NCI-H748 treated with DMSO at 0.1 percent for 48 hours (cell line): ENCODE measurements at regions not wholly inside any gene's neighbourhood (a gene's known extent, or its start where the extent isn't known, plus 50 kb on each side); places are given as distances from the start of the nearest gene placed in this dataset.
"Not testable (repeated sequence)": the region's sequence is repeated elsewhere in the genome, so short reads cannot be mapped to it uniquely, and the experiment has no call there.

Source experiments
- DNase-seq: peaks from one replicate; lab custom pipeline; 2025; lab: John Stamatoyannopoulos, UW

DNA sequence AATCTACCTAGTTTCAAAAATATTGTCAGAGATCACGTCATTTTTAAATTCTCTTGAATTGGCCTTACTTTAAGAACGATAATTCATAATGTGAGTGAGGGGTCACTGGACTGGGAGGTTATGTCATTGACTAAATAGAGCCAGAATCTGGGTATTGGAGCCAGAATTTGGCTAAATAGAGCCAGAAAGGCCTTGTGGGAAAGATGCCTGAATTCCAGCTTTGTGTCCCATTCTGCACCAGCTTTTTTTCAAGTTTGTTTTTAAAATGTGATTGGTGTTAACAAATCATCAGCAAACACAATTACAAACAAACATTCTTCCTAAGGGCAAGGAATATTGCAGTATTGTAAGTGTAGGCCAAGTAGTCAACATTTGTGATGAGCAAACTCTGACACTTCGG is 233.2 kb upstream of the PRKCQ start:
- no peak for DNase-seq

DNA sequence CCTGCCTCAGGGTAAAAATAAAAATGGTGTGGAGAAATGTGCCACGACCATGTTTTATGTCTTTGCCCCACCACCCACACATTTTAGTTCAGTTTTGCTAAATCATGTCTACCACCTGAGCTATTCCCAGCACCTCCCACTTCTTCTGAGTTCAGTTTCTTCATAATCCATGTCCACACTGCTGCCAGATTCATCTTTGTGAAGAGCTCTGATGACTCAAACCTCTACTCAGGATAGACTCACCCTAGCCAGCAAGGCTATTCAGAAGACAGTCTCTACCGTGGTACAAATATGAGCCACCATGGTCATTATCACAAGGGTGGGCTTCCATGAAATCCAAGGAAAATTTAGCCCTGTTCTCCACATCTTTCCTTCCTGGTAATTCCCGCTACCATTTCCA is 231.1 kb upstream of the PRKCQ start:
- no peak for DNase-seq

DNA sequence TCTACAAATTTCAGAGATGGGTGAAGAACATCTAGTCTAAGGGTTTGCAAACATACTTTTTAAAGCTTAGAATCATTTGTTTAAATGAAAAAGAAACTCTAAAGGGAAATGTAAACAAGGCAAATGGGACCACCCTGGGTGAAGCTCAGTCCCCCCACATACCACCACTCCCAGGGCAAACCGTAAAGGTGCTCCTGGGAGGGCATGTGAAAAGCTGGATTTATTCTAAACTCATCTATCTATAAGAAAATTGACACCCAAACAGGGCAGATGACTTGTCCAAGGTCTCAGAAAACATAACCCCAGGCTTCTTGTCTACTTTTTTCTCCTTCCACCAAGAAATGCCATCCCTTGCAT is 223.3 kb upstream of the PRKCQ start:
- no peak for DNase-seq

DNA sequence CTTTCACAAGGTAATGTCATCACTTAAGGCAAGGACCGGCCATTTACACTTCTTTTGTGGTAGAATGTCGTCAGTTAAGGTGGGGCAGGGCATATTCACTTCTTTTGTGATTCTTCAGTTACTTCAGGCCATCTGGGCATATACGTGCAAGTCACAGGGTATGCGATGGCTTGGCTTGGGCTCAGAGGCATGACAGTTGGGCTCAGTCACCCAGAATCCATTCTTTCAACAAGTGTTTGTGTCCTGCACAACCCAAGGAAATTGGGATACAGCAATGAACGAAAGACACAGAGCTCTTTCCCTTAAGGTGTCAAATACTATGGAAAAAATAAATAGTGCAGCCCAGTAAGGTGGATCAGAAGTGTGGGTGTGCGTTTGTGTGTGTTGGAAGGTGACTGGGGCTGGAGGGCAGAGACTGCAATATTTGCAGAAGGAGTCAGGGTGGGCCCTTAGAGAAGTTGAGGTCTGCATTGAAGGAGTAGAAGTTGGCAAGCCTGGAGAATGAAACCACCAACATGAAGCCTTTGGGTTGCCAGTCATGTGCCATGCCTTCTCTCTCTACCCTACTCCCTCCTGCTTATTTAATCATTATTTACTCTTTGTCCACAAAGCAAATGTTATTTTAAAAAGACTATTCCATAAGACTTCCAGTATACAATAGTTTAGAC is 222.8 kb upstream of the PRKCQ start:
- no peak for DNase-seq

DNA sequence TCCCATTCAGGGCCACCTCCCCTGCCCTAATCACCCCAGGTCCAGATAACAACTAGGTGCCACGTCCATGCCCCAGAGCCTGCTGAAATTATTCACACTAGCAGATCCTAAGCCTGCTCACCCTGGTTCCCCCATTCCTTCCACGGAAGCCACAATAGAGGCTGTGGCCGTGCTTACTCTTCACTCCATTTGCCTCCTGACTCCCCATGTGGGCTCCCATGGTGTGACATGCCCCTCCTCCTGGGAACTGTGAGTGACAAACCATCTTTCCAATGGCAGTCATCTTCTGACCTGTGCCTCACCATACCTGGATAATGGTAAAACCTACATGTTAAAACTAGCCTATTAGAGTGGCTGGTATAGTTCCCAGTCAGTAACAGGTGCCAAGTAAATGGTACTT is 216.2 kb upstream of the PRKCQ start:
- no peak for DNase-seq

DNA sequence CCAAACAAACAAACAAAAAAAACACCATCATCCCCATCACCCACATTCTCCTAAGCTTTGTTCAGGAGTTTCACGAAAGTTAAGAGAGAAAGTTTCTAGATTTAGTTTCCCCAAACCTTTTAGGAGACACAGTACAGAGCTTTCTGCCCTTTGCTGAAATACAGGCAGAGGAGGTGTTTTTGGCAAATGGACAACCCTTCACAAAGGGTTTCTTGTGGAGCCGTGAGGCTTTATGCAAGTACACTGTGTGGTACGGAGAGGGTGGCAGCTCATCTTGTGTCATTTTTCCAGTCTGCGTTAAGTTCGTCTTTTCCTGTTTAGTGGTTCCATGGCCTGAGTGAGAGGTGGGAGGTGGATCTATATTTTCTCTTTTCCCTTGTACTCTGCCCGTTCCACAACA is 215.5 kb upstream of the PRKCQ start:
- DNase-seq: no peak

DNA sequence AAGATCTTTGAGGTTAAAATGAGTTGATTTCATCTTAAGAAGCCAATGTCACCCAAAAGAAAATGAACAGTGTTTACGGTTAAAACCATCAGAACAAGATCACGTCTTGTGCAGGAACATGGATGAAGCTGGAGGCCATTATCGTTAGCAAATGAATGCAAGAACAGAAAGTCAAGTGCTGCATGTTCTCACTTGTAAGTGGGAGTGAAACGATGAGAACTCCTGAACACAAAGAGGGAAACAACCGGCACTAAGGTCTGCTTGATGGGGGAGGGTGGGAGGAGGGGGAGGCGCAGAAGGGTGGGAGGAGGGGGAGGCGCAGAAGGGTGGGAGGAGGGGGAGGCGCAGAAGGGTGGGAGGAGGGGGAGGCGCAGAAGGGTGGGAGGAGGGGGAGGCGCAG is 214.8 kb upstream of the PRKCQ start:
- DNase-seq: not testable (repeated sequence)

DNA sequence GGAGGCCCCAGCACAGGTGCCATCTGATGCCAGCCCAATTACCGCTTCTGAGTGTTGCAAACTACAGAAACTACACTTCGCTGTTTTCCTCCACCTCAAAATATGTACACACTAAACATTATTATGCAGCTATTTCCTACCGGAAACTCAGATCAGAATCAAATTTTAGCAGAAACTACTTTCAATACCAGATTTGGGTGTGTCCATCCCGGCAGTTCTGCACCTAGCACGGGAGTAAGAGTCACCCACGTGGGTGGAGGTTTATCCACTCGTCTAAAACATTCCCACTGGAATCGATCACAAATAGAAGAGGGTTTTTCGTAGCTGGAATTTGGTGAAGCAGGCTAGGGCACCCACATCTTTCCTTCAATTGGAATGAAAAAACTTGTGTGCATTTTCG is 214.4 kb upstream of the PRKCQ start:
- DNase-seq: no peak

DNA sequence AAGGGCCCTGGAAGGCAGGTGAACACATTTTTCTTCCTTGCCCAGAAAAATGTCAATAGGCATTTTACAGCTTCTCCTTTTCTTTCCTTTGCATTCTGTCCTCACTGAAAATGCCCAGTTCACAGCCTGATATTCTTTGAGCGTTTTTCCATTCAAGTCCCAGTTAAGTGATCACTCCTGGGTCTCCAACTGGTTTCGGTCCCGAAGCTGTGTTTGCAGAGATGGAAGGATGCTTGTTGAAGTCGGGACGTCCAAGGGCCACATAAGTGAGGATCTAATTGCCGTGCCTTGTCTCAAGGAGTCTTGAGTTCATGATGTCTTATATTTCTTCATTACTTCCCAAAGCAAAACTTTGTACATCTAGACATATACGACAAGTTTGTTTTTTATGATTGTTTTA is 208.7 kb upstream of the PRKCQ start:
- DNase-seq: no peak

DNA sequence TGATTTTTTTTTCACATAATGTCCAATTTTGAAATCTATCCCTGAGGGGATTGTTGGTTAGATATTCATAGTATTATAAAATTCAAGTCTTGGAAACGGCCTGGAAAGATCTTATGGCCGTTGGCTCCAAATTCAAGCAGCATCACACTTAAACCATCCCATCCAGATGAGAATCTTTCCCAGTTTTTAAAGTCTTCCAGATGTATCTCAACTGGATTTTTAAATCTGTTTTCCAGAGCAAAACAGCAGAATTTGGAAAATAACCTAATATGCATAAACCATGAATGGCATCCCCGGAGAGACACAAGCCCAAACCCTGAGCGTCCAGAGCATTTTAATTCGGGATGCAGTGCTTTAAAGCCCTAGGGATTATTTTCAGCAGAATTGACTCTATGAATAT is 208.2 kb upstream of the PRKCQ start:
- DNase-seq: no peak

DNA sequence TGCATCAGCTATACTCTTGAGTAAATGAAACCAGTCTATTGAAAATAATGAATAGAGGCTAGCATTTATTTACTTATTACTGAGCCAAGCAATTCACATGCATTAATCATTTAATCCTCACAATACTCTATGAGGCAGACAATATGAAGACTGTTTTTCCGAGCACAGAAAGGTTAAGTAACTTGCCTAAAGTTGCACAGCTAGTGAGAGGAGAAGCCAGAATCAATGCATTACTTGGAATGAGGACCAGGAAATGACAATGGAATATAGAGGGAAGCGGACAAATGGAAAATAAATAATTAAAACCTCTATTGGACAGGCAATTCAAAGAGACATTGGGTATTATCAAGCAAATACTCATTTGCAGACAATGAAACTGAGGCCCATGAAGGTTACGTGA is 207.6 kb upstream of the PRKCQ start:
- DNase-seq: no peak

DNA sequence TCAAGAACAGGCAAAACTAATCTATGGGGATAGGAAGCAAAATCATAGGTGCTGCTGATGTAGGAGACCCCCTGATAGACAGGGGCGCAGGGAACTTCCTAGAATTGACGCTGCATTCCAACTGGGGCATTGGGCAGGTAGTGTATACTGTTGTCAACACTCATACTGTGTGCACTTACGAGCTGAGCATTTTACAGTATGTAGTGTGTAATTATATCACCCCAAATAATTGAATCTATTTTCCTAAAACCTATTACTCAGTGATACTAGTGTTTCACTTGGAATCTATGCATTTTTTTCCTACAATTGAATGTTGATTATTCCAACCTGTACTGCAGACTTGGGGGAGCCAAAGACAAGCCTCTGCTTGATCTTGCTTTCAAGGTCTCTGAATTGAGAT is 207.0 kb upstream of the PRKCQ start:
- DNase-seq: no peak

DNA sequence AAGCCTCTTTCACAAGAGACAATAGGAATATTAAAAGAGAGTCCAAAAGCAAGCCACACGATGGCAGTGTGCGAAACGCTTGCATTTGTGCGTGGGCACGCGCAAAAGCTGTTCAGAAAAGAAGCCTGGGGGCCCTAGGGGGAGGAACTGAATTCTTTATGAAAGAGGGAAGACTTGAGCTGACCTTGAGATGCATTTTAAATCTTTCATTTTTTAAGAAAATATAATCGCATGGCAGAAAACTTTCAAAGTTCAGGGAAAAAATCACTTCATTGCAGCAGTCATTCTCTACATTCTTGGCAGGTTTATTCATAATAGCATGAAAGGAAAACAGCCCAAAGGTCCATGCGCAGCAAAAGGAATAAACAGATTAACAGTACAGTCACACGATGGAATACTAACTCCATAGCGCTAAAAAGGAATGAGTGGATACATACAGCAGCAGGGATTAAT is 206.5 kb upstream of the PRKCQ start:
- DNase-seq: no peak

DNA sequence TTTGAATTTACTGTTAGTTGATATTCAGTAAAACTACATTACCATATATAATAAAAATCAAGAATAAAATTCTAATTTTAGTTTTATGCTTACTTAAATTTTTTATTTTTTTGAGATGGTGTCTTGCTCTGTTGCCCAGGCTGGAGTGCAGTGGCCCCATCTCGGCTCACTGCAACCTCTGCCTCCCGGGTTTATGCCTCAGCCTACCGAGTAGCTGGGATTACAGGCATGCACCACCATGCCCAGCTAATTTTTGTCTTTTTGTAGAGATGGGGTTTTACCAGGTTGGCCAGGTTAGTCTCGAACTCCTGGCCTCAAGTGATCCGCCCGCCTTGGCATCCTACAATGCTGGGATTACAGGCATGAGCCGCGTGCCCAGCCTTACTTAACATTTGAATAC is 204.4 kb upstream of the PRKCQ start:
- DNase-seq: not testable (repeated sequence)

DNA sequence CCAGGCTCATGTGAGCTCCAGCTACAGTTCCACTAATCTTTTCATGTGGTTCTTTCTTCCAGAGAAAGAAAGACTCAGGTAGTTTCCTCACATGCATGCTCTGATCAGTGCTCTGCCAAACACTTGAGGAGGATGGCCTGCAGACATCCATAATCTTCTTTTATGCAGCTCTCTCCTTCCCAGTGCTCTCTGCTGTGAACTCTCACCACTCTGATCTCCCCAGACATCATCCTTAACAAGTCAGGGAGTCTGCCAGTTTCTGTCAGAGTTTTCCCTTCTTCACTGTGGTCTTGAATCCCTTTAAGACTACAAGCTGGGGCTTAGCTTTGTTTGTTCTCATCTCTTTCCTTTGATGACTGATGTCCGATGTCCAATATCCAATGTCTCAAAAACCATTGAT is 203.4 kb upstream of the PRKCQ start:
- no peak for DNase-seq

DNA sequence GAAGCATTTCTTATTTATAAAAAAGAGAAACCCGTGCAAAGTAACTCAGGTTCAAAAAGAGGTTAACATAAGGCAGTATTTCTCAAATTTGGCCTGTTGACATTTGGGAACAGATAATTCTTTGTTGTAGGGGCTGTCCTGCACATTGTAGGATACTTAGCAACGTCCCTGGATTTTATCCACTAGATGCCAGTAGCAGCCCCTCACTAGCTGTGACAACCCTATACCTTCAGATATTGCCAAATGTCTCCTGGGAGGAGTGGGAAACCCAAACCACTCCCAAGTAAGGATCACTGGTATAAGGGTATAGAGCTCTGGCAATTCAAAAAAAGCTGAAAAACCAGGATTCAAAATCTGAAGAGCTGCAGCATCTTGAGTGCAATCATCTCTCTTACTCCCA is 202.3 kb upstream of the PRKCQ start:
- DNase-seq: no peak

DNA sequence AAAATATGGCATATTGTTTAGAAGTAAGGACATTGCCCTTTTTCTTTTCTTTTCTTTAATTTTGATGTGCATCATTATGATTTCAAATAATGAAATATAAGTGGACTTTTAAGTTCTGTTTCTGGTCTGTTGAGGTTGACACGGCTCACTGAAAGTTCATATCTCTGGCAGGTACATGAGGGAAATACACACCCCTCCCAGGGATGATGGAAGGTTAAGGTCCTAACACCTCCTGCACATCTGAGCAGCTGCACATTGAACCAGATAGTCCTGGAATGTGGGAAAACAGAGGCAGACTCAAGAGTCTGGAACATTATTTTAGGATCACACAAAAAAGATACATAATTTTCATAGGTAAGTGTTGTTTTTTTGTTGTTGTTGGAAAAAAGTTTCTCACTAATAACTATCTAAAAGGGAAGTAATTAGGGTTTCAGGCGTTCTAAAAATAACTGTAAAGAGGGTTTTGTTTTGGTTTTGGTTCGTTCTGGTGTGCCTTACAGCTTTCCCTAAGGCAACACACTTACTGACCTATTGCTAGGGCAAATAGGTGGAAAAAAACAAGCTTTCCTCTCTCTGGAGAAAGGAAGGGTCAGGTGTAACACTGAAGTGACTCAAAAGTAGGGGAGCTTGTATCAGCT is 201.2 kb upstream of the PRKCQ start:
- no peak for DNase-seq

DNA sequence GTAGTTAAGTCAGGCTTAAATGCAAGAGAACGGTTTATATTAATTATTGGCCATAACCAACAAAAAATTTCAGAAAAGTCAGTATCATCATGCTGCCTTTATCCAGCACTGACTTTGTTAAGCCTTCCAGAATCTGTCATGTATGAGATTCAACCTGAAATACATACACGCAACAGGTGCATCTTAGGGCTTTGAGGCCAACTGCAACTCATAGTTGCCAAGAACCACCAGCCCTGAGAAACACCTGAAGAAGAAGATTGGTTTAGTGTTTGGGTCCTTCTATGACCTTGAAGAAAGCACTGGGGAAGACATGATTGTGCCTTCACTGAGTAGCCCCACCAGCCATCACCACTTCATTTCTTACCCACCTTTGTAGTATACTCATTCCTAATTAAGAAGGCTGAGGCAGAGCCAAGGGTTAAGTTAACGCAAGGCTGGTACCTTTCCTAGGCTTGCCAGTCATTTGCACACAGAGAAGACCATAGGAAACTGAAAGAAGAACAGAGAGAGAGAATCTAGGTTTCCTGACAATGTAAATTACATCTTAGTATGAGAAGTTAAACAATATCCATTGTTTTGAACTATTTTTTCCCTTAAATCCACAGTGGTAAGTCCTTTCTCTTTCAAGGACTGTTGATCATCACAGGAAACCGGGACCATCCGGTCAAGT is 200.1 kb upstream of the PRKCQ start:
- no peak for DNase-seq

DNA sequence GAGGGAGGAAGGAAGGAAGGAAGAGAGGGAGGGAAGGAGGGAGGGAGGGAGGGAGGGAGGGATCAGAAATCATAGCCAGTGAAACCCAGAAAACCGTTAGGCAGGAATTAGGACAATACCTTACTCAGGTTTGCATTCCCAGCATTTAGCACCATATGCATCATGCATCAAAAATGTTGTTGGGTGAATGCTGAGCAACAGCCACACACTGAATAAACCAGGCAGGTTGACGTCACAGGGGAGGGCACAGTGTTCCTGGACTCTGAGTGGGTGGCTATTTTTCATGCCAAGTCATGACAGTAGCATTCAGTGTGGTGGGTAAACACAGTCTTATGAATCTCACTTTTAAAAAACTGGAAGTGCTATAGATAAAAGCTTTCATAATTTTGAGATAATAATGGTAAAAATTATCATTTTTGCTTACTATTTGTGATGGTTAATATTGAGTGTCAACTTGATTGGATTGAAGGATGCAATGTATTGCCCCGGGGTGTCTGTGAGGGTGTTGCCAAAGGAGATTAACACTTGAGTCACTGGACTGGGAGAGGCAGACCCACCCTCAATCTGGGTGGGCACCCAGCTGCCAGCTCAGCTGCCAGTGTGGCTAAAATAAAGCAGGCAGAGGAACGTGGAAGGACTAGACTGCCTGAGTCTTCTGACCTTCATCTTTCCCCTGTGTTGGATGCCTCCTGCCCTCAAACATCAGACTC is 199.1 kb upstream of the PRKCQ start:
- no peak for DNase-seq

DNA sequence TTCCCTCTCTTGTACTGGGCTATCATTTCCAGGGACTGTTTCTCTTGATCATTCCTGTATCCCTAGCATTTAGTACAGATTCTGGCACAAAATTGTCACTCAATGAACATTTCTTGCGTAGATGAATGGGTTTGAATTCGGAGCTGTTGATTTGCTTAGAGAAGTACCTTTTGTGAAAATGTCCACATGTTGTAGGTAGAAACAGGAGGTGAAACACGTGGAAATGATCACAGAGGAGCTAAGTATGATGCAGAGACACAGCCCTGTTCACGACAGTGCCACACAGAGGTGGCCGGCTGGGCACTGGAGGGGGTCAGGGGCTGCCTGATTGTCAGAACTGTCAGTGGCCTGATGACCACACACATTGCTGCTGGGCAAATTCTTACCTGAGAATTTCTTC is 196.1 kb upstream of the PRKCQ start:
- no peak for DNase-seq

DNA sequence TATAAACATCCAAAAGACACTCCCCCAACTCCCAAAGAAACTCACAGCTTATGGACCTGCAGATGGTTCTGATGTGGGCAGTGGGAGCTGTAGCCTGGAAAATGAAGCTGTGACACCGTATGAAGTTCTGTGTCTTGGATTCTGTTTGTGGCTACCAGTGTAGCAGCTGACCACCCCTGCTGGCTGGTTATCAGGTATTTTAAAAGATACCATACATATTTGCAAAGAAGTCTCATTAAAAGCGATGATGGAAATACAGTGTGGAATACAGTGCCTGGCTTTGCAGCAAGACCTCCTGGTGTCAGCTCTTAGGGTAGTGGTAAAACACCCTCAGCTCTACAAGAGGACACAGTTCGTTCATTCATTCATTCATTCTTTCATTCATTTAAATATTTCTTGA is 194.3 kb upstream of the PRKCQ start:
- DNase-seq: no peak

DNA sequence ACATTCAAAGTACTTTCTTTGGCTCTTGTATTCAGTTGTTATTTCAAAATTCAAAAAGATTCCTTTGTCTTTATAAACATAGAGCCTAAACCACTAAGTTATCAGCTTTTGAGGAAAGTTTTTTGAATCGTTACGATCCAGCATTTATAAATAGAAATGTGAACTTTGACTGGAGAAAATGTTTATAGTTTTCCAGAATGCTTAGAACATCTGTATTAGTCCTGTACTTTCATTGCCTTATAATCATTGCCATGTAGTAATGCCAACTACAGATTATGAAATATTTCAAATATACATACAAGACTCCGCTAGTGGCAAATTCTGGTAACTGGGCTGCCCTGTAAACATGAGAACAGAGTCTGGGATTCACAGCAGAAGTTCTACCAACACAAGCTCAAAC is 191.3 kb upstream of the PRKCQ start:
- DNase-seq: no peak

DNA sequence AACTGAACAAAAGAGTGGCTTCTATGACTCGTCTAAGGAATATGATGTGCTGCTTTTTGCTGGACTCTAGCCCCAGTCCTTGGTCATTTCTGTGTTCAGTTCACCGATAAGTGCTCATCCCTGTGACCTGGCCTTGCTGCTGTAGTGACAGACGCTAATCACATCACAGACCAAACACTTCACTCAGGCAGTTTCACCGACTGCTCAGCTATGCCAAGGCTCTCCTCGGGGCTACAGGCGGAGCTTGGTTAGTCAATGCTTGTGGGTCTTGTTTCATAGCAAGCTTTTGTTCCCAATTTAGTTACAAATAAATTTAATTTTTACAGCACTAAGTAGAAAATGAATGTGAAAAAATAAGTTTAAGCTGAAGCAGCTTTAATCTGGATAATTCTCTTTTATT is 190.8 kb upstream of the PRKCQ start:
- no peak for DNase-seq
